Ovary (tissue), 7 donors: ENCODE measurements at regions not wholly inside any gene's neighbourhood (a gene's known extent, or its start where the extent isn't known, plus 50 kb on each side); places are given as distances from the start of the nearest gene placed in this dataset.

Source experiments
- DNase-seq, 5 donors: peaks; one replicate each; pipeline ENCODE4 v3.0.0-alpha.2; 2019 to 2020
- H3K27ac ChIP-seq, 2 donors: fragments of 200-600 bp; one replicate each; pipeline versions ENCODE4 v1.5.1 to v1.8.0; 2019 to 2022
- H3K27me3 ChIP-seq: fragments of 200-600 bp; one replicate; pipeline ENCODE4 v1.8.0; 2022
- H3K36me3 ChIP-seq: fragments of 200-600 bp; sonication (generic); one replicate; pipeline ENCODE4 v1.5.1; 2019
- H3K4me1 ChIP-seq: one replicate; pipeline ENCODE4 v1.8.1; 2013; ENCODE audit warnings: mild to moderate bottlenecking, moderate library complexity; ENCODE audit not compliant: insufficient read depth
- H3K4me3 ChIP-seq: fragments of 200-600 bp; sonication (generic); one replicate; pipeline ENCODE4 v1.5.1; 2017
- H3K9me3 ChIP-seq, 2 donors: fragments of 200-600 bp in 1 of 2; sonication (generic) in 1 of 2; one replicate each; pipeline versions ENCODE4 v1.5.1 to v1.8.1; 2013 to 2019; ENCODE audit warnings: mild to moderate bottlenecking in 1 of 2, moderate library complexity in 1 of 2
- CTCF ChIP-seq, 3 donors: fragments of 450-650 bp in 2 of 3; fragments of 200-600 bp in 1 of 3; IDR thresholded peaks; one replicate each; pipeline versions ENCODE4 v1.5.1 to v1.8.0; 2016 to 2022; ENCODE audit warnings: antibody characterized with exemption in 3 of 3, mild to moderate bottlenecking in 1 of 3
- EP300 ChIP-seq: sonication (generic); formaldehyde crosslinking; IDR thresholded peaks from one replicate; pipeline ENCODE4 v1.6.1; 2017; ENCODE audit warnings: antibody characterized with exemption
- POLR2A ChIP-seq: fragments of 450-650 bp; IDR thresholded peaks from one replicate; pipeline ENCODE4 v1.6.1; 2017; ENCODE audit warnings: antibody characterized with exemption, mild to moderate bottlenecking, moderate library complexity
- WGBS, 3 donors: extraction: QIAGEN DNeasy Blood & Tissue Kit in 1 of 3; methylation state at CpG; one replicate each; pipeline versions ENCODE4 v1.1.5 to v1.1.7; 2013 to 2017; 5-methylcytosine and 5-hydroxymethylcytosine counted together
- intact Hi-C, 4 donors: fragments of 100-400 bp; cut with DNase I; formaldehyde crosslinking; loops; one replicate each; pipeline versions ENCODE4 v1.11.0 to v1.15.1; 2022 to 2023
- donor health status: DM: no; HTN: no; CAD: no; lungs with moderate emphysema.
- donor health status: DM: no; HTN: no; CAD: no.
- donor health status: Bipolar disorder and iron deficiency.
- donor health status: DM: no; HTN: no; CAD: no.
- donor health status: DM: yes; HTN: yes; CAD: no.

GRCh38 chr17:5667871-5668270, 83.6 kb upstream of the NLRP1 start:
- no peak overlapping the region for H3K4me3 ChIP-seq
- no peak for TF ChIP-seq CTCF (IDR thresholded peaks at IDR 0.05)
- no peak for TF ChIP-seq POLR2A
- no peak for TF ChIP-seq EP300
- no peak overlapping the region for H3K27ac ChIP-seq
- H3K9me3 ChIP-seq = no peaks in the 10 kb centered on the region
- H3K4me1 ChIP-seq = peaks cover 2% of the 10 kb centered on the region
- intact Hi-C loops = loop anchor here in 1 of 4 donors (2.0 kb wide), 1 partner anchor 75 kb away; no protein-coding TSS in a partner anchor
- WGBS, 3 donors = 50 to 56% (median 54%) methylated on average over 6 of the region's 6 CpGs
- no peak for DNase-seq
- H3K27me3 ChIP-seq = no peaks in the 10 kb centered on the region
- H3K36me3 ChIP-seq = no peaks in the 10 kb centered on the region

GRCh38 chr17:5668557-5669138, 84.3 kb upstream of the NLRP1 start:
- intact Hi-C loops = no loop called here
- WGBS, 3 donors = 60 to 62% (median 61%) methylated on average over 2 of the region's 2 CpGs
- H3K27ac ChIP-seq = no peak overlapping the region
- DNase-seq = no peak
- peaks cover 2% of the 10 kb centered on the region for H3K4me1 ChIP-seq
- H3K4me3 ChIP-seq = no peak overlapping the region
- H3K36me3 ChIP-seq = no peaks in the 10 kb centered on the region
- TF ChIP-seq EP300 = no peak
- TF ChIP-seq CTCF (IDR thresholded peaks at IDR 0.05) = no peak
- TF ChIP-seq POLR2A = no peak
- H3K27me3 ChIP-seq = no peaks in the 10 kb centered on the region
- no peaks in the 10 kb centered on the region for H3K9me3 ChIP-seq

GRCh38 chr17:5669191-5669590, 84.9 kb upstream of the NLRP1 start:
- TF ChIP-seq POLR2A = no peak
- TF ChIP-seq CTCF (IDR thresholded peaks at IDR 0.05) = no peak
- TF ChIP-seq EP300 = no peak
- H3K27me3 ChIP-seq = no peaks in the 10 kb centered on the region
- intact Hi-C loops = no loop called here
- peaks cover 2% of the 10 kb centered on the region for H3K4me1 ChIP-seq
- no peak overlapping the region for H3K4me3 ChIP-seq
- no peaks in the 10 kb centered on the region for H3K36me3 ChIP-seq
- H3K9me3 ChIP-seq = no peaks in the 10 kb centered on the region
- 62 to 85% (median 76%) methylated on average over 5 of the region's 5 CpGs for WGBS, 3 donors
- H3K27ac ChIP-seq = no peak overlapping the region
- no peak for DNase-seq

- Histone ChIP-seq H3K36me3 (no peaks in the 10 kb centered on the region), H3K4me3 (no peak overlapping the region), H3K4me1 (no peaks in the 10 kb centered on the region), H3K9me3 (no peaks in the 10 kb centered on the region), H3K27me3 (no peaks in the 10 kb centered on the region), H3K27ac (no peak overlapping the region)
- intact Hi-C loops = no loop called here
- DNase-seq = no peak
- TF ChIP-seq CTCF (IDR thresholded peaks at IDR 0.05) (no peak), EP300 (no peak), POLR2A (no peak)
- WGBS, 3 donors = 50 to 81% (median 71%) methylated on average over 3 of the region's 3 CpGs
Measured at GRCh38 chr17:5672141-5672540, 87.8 kb upstream of the NLRP1 start.
